ENCODE measurements at regions not wholly inside any gene's neighbourhood (a gene's known extent, or its start where the extent isn't known, plus 50 kb on each side); places are given as distances from the start of the nearest gene placed in this dataset.

GRCh38 chr3:116969646-116970045 lies 260.1 kb downstream of the TUSC7 start:
- H3K27ac Mint-ChIP-seq = no peak overlapping the region
- no peak for DNase-seq (ENCODE audit: extremely low spot score, unreplicated experiment)
- H3K9me3 Mint-ChIP-seq = no peaks in the 10 kb centered on the region
- no peak overlapping the region for H3K4me3 Mint-ChIP-seq
- H3K36me3 Mint-ChIP-seq = no peaks in the 10 kb centered on the region
- H3K27me3 Mint-ChIP-seq = no peaks in the 10 kb centered on the region
- peaks cover 16% of the 10 kb centered on the region for H3K4me1 Mint-ChIP-seq (ENCODE audit: unreplicated experiment)
- TF ChIP-seq CTCF (conservative IDR thresholded peaks at IDR 0.05) = no peak

GRCh38 chr3:116971531-116971930 lies 262.0 kb downstream of the TUSC7 start:
- Mint-ChIP-seq H3K27ac (no peak overlapping the region), H3K36me3 (no peaks in the 10 kb centered on the region)

GRCh38 chr3:116974702-116975101 lies 265.1 kb downstream of the TUSC7 start:
- DNase-seq (ENCODE audit: extremely low spot score, unreplicated experiment) = no peak
- H3K4me3 Mint-ChIP-seq = no peak overlapping the region
- no peaks in the 10 kb centered on the region for H3K36me3 Mint-ChIP-seq

More at GRCh38 chr3:116971531-116971930, 262.0 kb downstream of the TUSC7 start:
- peaks cover 16% of the 10 kb centered on the region for H3K4me1 Mint-ChIP-seq (ENCODE audit: unreplicated experiment)
- no peak for TF ChIP-seq CTCF (conservative IDR thresholded peaks at IDR 0.05)
- H3K27me3 Mint-ChIP-seq = no peaks in the 10 kb centered on the region
- no peak for DNase-seq (ENCODE audit: extremely low spot score, unreplicated experiment)
- no peak overlapping the region for H3K4me3 Mint-ChIP-seq
- H3K9me3 Mint-ChIP-seq = no peaks in the 10 kb centered on the region

GRCh38 chr3:116977441-116977840 lies 267.9 kb downstream of the TUSC7 start:
- DNase-seq (ENCODE audit: extremely low spot score, unreplicated experiment) = no peak
- peaks cover 7% of the 10 kb centered on the region for H3K4me1 Mint-ChIP-seq (ENCODE audit: unreplicated experiment)
- no peak overlapping the region for H3K4me3 Mint-ChIP-seq
- H3K27ac Mint-ChIP-seq = no peak overlapping the region
- H3K27me3 Mint-ChIP-seq = no peaks in the 10 kb centered on the region
- TF ChIP-seq CTCF (conservative IDR thresholded peaks at IDR 0.05) = no peak
- no peaks in the 10 kb centered on the region for H3K36me3 Mint-ChIP-seq
- H3K9me3 Mint-ChIP-seq = no peaks in the 10 kb centered on the region

More at GRCh38 chr3:116974702-116975101, 265.1 kb downstream of the TUSC7 start:
- Mint-ChIP-seq H3K27me3 (no peaks in the 10 kb centered on the region), H3K4me1 (ENCODE audit: unreplicated experiment) (peaks cover 16% of the 10 kb centered on the region), H3K9me3 (no peaks in the 10 kb centered on the region), H3K27ac (no peak overlapping the region)
- no peak for TF ChIP-seq CTCF (conservative IDR thresholded peaks at IDR 0.05)

- Mint-ChIP-seq H3K27ac (no peak overlapping the region), H3K9me3 (no peaks in the 10 kb centered on the region), H3K4me1 (ENCODE audit: unreplicated experiment) (no peaks in the 10 kb centered on the region), H3K4me3 (no peak overlapping the region), H3K27me3 (no peaks in the 10 kb centered on the region), H3K36me3 (no peaks in the 10 kb centered on the region)
- no peak for DNase-seq (ENCODE audit: extremely low spot score, unreplicated experiment)
- TF ChIP-seq CTCF (conservative IDR thresholded peaks at IDR 0.05) = no peak
Measured at GRCh38 chr3:116980099-116980498, 270.5 kb downstream of the TUSC7 start.

- no peak for TF ChIP-seq CTCF (conservative IDR thresholded peaks at IDR 0.05)
- H3K4me1 Mint-ChIP-seq (ENCODE audit: unreplicated experiment) = no peaks in the 10 kb centered on the region
- no peaks in the 10 kb centered on the region for H3K27me3 Mint-ChIP-seq
Measured at GRCh38 chr3:116981089-116981488, 271.5 kb downstream of the TUSC7 start.

More at GRCh38 chr3:116981089-116981488, 271.5 kb downstream of the TUSC7 start:
- no peak overlapping the region for H3K4me3 Mint-ChIP-seq
- no peak overlapping the region for H3K27ac Mint-ChIP-seq
- no peak for DNase-seq (ENCODE audit: extremely low spot score, unreplicated experiment)
- H3K9me3 Mint-ChIP-seq = no peaks in the 10 kb centered on the region
- no peaks in the 10 kb centered on the region for H3K36me3 Mint-ChIP-seq

All from type B pancreatic cell (in vitro differentiated cells).